ENCODE measurements at regions not wholly inside any gene's neighbourhood (a gene's known extent, or its start where the extent isn't known, plus 50 kb on each side); places are given as distances from the start of the nearest gene placed in this dataset.

DNA sequence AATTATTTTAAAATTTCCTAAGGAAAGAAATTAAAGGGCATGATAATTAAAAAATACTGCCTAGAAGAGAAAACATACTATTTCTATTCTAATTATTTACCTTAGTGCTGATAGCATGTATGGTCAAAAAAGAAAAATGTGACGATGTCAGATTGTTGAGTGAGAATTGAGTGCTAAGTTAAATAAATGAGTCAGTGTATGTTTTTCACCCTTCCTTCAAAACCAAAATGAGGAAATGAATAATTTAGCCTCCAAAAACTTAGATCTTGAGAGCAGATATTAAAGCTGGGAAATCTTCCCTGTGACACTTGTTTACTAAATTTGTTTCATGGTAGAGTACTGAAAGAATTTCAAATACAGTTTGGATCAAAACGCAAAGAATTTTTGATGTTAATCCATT is 58.6 kb upstream of the NYAP2 start:
- DNase-seq (ENCODE audit: low spot score) = no peak

DNA sequence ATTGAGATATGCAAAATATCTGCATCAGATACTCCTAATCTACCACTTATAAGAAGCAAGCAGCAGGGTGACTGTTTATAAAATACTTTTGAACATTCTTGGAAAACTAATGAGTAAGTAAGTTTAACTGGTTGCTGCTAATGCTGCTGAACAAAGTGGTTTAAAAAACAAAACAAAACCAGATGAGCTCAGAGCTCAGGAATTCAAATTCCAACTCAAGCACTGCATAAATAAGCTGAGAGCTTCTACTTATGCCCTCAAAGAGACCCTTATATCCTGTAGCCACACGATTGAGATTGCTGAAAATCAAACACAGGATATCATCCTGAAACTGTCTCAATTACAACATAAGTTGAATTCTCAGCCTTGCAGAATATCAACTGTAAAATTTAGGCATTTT is 62.3 kb upstream of the NYAP2 start:
- DNase-seq (ENCODE audit: low spot score) = no peak

DNA sequence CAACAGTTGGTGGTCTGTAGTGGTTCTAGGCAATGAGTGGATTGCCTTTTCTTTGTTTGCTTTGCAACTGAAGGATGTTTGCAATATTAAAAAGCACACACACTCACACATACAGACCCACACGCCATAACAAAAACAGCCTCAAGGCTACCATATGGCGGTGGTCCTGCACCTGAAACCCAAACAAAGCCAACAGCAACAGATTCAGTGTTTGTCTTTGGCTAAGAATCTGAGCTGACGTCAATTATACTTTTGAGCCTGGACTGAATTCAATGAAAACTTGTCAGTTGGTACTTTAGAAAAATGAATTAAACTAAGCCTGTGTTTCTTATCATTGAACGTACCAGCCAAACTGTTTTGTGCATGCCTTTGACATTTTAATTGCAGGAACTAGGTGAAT is 65.0 kb upstream of the NYAP2 start:
- no peak for DNase-seq (ENCODE audit: low spot score)

DNA sequence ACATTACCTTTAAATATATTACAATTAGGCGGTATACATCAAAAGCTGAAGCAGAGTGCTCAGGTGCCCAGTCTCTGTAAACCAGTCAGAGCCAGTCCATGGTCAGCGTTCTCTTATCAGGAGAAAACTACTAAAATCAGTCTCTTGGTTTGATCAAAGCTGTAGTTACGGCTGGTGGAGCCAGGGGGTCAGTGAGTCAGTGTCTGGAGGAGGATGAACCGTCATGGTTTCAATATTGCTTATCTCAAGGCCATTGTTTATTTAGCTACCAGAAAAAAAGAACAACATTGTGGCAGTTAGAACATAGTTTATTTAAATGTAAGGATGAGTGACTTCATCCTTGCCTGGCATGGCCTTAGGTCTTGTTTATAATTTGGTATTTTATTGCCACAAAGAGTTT is 71.3 kb upstream of the NYAP2 start:
- DNase-seq (ENCODE audit: low spot score) = no peak

DNA sequence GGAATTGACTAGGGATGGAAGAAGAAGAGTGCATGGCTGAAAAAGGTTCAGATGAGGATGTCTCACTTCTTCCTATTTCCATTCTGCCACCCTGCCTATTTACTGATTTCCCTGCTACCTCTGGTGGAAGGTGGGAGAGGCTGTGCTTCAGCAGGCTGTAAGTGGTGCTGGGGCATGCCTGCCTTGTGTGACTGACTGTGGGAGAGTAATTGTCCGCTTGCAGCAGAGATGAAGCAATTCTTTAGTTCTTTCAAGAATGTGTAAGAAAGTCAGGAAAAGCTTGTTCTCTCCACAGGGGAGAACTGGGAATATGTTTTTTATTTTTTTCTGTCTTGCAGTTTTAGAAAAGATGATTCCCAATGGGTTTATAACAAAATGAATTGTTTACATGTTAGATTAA is 72.5 kb upstream of the NYAP2 start:
- no peak for DNase-seq (ENCODE audit: low spot score)

DNA sequence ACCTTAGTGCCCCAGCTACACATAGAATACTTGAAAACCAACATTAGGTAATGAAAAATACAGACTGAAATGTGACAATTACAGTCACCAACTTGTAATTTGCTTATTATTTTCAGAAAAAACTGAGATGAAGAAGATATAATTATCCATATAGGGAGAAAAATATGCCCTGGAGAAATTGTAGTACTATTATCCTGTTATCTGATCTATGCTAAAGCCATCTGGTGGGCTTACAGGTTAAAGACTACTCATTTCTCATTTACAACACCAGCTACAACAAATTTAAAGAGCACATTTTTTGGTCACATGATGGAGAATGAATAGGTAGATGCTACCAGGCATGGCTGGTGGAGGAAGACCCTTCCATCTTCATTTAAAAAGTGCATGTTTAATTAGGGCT is 79.6 kb upstream of the NYAP2 start:
- DNase-seq (ENCODE audit: low spot score) = no peak

DNA sequence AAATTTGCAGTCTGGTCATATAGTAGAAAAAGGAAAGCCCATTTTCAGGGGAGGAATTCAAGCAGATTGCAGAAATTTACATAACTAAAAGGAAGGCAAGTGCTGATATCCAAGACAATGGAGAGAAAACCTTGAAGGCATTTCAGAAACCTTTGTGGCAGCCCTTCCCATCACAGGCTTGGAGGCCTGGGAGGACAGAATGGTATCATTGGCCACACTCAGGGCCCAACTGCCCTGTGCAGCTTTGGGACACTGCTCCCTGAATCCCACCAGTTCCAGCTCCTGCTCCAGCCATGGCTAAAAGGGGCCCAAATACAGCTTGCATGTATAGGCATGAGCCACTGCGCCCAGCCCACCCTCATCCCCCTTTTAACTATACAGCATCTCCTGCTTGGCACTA is 81.1 kb upstream of the NYAP2 start:
- DNase-seq (ENCODE audit: low spot score) = no peak

DNA sequence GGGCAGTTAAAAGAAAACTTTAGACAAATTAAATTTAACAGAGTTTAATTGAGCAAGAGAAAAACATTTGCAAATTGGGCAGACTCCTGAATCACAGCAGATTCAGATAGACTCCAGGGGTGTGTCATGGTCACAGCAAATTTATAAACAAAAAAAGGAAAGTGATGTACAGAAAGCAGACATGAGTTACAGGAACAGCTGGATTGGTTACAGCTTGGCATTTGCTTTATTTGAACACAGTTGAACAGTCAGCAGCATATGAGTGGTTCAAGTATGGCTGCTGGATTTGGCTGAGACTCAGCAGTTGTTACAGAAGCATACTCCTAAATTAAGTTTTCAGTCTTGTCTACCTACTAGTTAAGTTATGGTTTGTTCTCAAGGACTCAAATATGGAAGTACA is 82.3 kb upstream of the NYAP2 start:
- DNase-seq (ENCODE audit: low spot score) = no peak

DNA sequence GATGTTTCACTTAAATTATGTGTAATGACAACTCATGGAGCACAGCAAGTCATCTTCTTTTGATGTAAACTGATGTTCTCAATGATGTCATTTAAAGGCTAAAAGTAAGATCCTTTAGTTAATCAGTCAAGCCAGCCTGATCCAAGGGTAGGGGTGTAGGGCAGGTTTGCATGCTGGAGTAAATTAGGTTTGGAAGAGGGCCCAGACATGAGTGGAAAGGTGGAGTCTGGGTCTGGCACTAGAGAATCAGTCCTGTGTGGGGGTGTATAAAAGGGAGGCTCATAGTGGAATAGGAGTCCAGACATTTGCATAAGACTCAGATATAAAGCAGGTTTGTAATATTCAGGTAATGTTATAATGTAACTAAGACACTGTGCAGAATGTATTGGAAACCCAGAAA is 88.8 kb upstream of the NYAP2 start:
- DNase-seq (ENCODE audit: low spot score) = no peak

DNA sequence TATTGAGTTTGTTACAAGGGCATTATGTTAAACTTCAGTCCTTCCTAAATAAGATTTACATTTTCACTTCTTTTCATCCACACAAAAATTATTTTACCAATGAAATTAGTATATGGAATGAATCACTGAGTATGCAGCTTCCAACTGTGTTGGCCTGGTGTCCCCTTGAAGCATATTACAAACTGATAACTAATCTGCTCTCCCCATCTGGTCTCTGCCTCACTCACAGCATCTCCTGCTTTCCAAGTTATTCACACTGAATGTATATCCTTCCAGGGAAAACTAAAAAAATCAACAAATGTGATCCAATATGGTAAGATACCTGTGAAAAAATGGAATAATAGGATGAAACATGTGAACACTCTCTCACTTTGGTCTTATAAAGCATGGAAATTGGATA is 90.0 kb upstream of the NYAP2 start:
- no peak for DNase-seq (ENCODE audit: low spot score)

DNA sequence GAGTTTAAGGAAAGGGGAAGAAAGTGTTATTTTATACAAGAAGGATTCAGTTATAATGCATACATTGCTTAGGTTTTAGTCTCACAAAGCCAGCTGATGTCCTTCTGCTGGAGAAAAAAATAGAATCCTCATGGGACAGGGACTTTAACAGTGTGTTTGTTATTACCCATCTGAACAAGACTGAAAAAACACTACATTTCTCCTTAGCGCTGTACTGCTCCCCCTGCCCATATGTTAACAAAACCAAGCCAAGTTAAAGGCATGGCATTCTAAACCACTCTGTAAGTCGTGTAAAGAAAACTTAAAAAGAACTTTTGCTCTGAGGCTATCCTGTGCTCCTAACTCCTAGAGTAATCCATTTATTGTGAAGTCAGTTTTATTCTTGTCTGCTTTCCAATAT is 102.6 kb upstream of the NYAP2 start:
- no peak for DNase-seq (ENCODE audit: low spot score)

DNA sequence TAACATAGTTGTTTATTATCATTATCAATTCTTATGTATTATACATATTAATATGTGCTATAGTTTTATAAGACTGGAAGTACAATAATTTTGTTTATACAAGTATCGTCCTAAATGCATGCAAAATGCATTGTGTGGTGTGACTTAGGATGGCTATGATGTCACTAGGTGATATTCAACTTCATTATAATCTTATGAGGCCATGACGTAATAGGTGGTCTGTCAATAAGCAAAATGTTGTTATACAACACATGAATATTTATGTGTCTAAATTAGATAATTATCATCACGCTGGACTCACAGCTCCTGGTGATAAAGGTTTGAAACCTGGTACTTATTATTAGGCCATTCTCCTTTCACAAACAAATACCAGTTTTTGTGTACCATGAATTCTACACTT is 104.4 kb upstream of the NYAP2 start:
- DNase-seq (ENCODE audit: low spot score) = no peak

DNA sequence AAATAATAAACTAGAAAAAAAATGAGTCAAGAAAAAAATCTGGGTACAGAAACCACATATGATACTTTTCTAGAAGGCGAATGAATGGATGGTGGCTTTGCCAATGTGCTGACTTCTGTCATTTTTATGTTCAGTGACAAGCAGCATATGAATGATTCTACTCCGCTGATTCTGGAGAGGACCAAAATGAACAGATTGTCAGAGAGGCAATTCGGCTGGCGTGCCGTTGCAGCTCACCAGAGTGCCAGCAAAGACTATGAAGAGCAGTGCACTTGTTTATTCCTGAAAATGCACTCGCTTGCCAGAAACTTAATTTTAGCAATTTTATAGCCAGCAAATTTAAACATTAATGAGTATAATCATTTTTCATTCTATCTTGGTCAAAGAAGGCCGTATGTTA is 105.9 kb upstream of the NYAP2 start:
- DNase-seq (ENCODE audit: low spot score) = no peak

DNA sequence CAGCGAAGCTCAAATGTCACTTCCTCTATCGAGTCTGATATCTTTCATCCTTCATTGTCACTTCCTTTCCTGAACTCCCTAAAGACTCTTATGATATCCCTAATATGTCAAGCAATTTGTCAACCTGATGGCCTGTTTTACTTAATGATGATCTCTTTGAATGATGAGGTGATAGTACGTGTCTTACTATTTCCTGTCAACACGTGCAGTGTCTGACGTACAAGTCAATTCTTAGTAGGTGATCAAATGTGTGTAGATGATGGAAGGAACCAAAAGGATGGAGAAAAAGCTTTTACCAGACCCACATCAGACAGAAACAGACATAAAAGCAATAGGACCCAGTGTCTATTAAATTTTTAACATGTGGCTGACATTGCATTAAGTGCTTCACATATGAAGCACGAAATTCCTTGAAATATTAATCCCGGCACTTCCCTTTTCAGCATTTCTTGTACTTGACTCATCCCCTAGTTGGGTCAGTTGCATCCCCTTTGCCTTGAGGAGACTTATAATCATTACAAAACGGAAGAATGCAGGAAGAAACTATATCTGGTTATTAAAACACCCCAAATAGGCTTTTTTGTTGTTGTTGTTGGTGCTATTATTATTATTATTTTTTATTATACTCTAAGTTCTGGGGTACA is 108.6 kb upstream of the NYAP2 start:
- no peak for DNase-seq (ENCODE audit: low spot score)

DNA sequence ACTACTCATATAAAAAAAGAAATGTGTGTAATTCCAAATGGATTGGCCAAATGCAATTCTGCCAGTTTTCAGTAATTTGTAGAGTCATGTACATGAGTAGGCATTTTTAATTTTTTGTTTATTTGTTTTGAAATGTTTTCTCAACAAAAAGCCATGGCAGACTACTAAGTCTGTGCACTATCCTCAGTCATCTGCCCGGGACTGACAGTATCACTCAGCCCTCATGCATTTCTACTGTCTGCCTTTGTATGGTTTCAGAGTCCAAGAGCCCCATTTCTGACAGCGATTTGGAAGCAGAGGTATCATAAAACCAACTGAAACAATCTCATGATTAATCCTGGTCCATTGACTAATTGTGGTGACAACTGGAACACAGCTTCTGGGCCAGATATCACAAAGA is 109.9 kb upstream of the NYAP2 start:
- DNase-seq (ENCODE audit: low spot score) = no peak

DNA sequence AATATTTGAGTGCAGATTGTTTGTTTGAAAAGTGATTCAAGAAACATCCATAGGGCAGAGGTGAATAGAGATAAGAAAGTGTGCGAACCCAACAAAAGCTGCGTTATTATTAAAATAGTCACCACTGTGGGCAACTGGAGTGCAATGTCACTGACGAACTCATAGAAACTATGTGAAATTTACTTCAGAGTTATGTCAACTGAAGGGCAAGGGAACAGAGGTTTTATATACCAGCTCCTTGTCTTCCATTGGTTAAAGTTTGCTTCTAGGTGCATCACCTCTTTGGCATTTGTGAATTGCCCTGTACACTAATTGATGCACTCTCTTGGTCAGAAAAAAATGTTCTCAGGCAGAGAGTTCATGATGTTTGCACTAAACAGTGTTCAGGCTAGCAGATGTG is 110.5 kb upstream of the NYAP2 start:
- DNase-seq (ENCODE audit: low spot score) = no peak

DNA sequence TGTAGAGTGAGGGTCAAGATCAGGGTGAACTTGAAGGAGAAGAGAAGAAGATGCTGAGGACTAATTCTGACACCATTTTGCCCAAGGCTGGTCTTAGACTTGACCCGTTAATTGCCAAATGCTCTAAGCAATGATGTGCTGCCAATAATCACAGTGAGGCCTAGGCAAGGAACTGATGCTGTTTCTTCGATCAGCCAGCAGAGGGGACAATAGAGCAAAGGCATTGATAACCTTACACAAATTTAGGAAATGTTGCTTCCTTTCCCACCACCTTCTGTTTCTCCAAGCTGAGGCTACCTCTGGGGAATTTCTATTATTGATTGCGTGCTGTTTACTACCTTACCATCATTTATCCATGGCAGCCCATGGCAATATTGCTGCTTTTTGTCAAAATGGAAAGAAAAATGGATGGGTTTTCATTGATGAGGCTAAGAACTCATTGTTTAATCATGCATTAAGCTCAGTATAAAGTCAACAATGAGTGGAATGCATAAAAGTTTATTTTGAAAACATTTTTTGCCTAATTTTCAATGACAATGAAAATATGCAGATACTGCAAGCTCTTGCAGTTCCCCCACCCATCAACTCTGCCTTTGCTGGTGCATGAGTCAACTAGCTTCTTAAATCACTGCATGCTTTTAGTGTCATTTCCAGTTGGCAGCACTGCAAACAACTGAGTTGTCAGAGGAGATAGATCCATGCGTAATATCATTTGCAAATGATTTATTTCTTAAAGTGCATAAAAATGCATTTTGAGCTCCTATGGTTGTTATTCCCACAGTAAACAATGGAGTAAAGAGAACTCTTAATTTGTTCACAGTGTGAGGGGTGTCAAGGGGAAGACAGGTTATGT is 116.4 kb upstream of the NYAP2 start:
- DNase-seq (ENCODE audit: low spot score) = peak; percentile 34

DNA sequence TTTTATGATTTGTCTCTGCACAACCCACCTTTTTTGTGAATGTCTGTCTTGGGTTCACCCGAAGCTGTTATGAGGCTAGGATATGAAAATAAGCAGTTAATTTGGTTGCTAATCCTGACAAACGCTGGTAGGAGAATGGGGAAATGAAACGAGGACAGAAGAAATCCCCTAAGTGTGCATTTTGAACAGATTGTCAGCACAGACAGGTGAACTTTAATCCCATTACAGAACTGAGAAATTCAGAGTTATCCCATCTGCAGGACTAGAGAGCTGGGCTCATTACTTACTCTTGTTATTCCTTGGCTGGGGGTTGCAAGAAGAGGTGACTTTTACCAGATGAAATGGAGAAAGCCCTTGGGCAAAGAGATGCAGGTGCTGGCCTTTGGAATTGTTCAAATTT is 123.3 kb upstream of the NYAP2 start:
- no peak for DNase-seq (ENCODE audit: low spot score)

DNA sequence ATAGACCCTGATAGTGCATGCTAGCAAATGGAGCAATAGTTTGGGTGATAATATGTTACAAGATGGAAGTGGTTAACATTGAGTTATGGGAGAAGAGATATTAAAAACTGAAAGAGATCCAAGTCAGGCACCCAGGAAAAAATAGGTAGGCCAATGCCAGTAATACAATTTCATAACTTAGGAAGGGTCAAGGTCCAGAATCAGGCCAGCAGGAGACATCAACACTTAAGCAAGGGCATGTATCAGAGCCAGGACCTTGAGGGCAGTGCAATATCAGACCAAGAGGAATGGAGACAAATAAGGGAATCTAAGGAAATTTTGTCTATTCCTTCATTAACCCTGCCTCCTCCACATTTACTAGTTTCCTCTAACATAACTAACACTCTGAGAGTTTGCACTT is 124.1 kb upstream of the NYAP2 start:
- DNase-seq (ENCODE audit: low spot score) = no peak

DNA sequence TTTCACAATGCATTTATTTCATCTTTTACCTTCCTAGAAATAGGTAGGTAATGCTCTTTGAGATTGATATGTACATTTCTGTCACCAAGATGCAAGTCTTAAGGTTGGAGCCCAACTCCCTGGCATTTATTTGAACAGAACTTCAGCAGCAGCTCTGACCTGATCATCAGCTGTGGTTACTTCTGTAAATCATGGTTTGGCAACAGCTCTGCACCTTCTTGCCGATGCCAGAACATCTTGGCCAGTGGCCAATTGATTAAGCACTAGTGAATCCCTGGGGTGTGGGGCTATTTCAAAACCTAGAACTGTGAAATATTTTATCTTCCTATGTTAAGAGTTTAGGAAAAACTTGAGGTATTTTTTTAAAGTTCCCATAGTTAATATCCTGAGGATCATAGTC is 124.8 kb upstream of the NYAP2 start:
- DNase-seq (ENCODE audit: low spot score) = no peak

DNA sequence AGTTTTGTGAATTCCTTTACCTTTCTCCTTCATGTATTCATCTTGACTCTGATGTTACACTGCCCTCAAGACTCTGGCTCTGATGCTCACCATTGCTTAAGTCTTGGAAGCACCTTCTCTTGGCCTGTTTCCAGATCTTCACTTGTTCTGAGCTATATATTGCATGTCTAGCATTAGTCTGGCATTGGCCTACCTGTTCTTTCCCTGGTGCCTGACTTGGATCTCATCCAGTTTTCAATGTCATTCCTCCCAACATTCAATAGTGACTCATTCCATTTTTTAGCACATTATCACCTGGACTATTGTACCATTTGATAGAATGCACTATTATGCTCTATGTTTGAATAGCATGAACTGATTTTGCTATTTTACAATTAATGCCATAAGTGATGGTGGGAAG is 127.3 kb upstream of the NYAP2 start:
- no peak for DNase-seq (ENCODE audit: low spot score)

DNA sequence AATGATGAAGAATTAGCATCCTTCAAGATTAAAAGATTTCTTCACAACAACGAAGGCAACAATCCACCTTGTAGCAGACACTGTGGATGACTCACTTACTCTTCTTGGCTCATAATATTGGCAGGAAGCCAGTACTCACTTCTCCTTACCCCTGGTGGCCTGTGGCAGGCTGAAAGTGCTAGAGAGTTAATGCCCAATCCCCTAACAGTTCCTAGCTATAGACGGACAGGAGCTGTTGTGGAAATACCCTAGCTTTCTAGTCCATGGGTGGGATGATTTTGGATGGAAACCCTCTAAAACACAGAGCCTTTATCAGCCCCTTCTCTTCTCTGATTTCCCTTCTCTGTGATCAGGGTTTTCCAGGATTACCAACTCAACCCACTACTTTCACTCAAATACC is 128.6 kb upstream of the NYAP2 start:
- DNase-seq (ENCODE audit: low spot score) = no peak

DNA sequence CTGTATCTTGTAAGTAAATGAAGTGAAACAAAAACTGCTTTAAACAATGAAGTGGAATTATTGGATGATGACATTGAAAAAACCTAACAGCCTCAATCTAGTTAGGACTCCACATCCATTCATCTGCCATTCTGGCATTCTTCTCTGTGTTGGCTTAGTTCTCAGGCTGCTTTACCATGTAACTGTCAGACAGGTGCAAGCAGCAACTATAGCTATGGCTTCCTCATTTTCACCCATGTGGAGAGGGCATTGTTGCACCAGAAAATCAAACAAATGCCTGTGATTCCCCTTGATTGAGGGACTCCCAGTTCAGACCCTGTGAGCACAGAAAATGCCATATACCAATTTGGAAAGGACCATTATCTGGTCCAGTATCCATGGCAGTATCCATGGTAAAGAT is 129.5 kb upstream of the NYAP2 start:
- DNase-seq (ENCODE audit: low spot score) = no peak

DNA sequence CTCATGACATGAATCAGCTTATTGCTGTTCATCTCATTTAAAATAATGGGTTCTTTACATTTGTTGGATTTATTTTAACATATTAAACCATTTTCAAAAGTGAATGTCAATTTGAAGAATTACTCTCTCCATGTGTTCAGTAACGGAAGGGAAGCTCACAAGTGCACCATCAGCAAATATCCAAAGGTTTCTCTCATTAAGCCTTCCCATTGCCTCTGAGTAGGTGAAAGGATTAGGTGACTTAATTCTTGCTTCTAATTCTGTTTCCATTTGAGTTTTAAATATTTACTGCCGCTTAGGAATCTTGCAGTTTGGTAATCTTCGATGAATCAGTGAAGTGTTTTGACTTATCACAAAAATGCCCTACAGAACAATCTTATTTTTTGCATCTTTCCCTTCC is 145.1 kb upstream of the NYAP2 start:
- no peak for DNase-seq (ENCODE audit: low spot score)

Data from activated CD4-positive, alpha-beta T cell treated with anti-CD3 and anti-CD28 coated beads, Interleukin-2, Interleukin-4, amounts not matched to agents 100 ng/mL and 50 ng/mL, durations not matched to agents 16 hours and 8 hours (primary cell).